A673 (cell line): ENCODE measurements at regions not wholly inside any gene's neighbourhood (a gene's known extent, or its start where the extent isn't known, plus 50 kb on each side); places are given as distances from the start of the nearest gene placed in this dataset.
"Not testable (repeated sequence)": the region's sequence is repeated elsewhere in the genome, so short reads cannot be mapped to it uniquely, and the experiment has no call there.

Experiments
- BruUV-seq: library from RNA; stranded (reverse); fragments of 400-500 nt; replicated peaks from 2 replicates; lab custom pipeline; 2021; lab: Mats Ljungman, UMichigan
- CTCF ChIA-PET: fragments of 300-600 bp; sonication (Branson Sonifier 250); formaldehyde crosslinking; loops from one replicate; lab custom pipeline; 2022; ENCODE audit warnings: antibody characterized with exemption; lab: Charles Lee
- POLR2A ChIA-PET: fragments of 300-600 bp; sonication (Branson Sonifier 250); formaldehyde crosslinking; loops from one replicate; lab custom pipeline; 2022; ENCODE audit warnings: antibody characterized with exemption; ENCODE audit not compliant: low non-redundant PET; lab: Charles Lee
- DNase-seq: peaks from one replicate; pipeline ENCODE4 v3.0.0-alpha.2; 2015; ENCODE audit warnings: low spot score
- H3K27ac ChIP-seq: fragments of 200-600 bp; sonication (generic); 2 replicates; pipeline ENCODE4 v1.5.1; 2016; ENCODE audit warnings: mixed run types, low read depth, mild to moderate bottlenecking, mixed read lengths, antibody characterized with exemption, low read length; ENCODE audit not compliant: poor library complexity, severe bottlenecking
- H3K27me3 ChIP-seq: fragments of 200-600 bp; sonication (generic); replicated peaks from 2 replicates; pipeline ENCODE4 v1.6.1; 2017; ENCODE audit warnings: mixed run types, low read depth, mild to moderate bottlenecking, mixed read lengths, antibody characterized with exemption, low read length; ENCODE audit not compliant: insufficient read depth, poor library complexity
- H3K36me3 ChIP-seq: fragments of 200-600 bp; sonication (generic); 2 replicates; pipeline ENCODE4 v1.6.1; 2016; ENCODE audit warnings: mixed run types, mild to moderate bottlenecking, mixed read lengths, antibody characterized with exemption, low read length; ENCODE audit not compliant: insufficient read depth, poor library complexity, severe bottlenecking
- H3K4me1 ChIP-seq: fragments of 200-600 bp; sonication (generic); 2 replicates; pipeline ENCODE4 v1.6.1; 2017; ENCODE audit warnings: mixed run types, mild to moderate bottlenecking, mixed read lengths, antibody characterized with exemption, low read length; ENCODE audit not compliant: insufficient read depth, poor library complexity, severe bottlenecking
- H3K4me3 ChIP-seq: fragments of 200-600 bp; sonication (generic); 2 replicates; pipeline ENCODE4 v1.5.1; 2016; ENCODE audit warnings: low read depth, mixed run types, mild to moderate bottlenecking, mixed read lengths, low read length; ENCODE audit not compliant: poor library complexity, severe bottlenecking
- H3K9me3 ChIP-seq: fragments of 200-600 bp; sonication (generic); 2 replicates; pipeline ENCODE4 v1.6.1; 2016; ENCODE audit warnings: mixed run types, low read depth, mild to moderate bottlenecking, mixed read lengths, antibody characterized with exemption, low read length; ENCODE audit not compliant: poor library complexity, severe bottlenecking
- CTCF ChIP-seq: fragments of 300-800, 200-600 bp; sonication (generic); conservative IDR thresholded peaks from 2 replicates; pipeline ENCODE4 v1.5.1; 2017; ENCODE audit warnings: low read depth, mild to moderate bottlenecking, antibody characterized with exemption, low read length, moderate library complexity, mixed read lengths
- EZH2 ChIP-seq: fragments of 200-600 bp; sonication (generic); IDR thresholded peaks from 2 replicates; pipeline ENCODE4 v1.6.1; 2017; ENCODE audit warnings: borderline replicate concordance, low read depth, mild to moderate bottlenecking, mixed read lengths, antibody characterized with exemption, low read length; ENCODE audit not compliant: poor library complexity, severe bottlenecking
- intact Hi-C: fragments of 100-400 bp; cut with micrococcal nuclease; formaldehyde crosslinking; loops from one replicate; pipeline ENCODE4 v1.10.0; 2022; ENCODE audit not compliant: unreplicated experiment

GRCh38 chr7:1301054-1301881 is 68.6 kb downstream of the UNCX start:
- ChIA-PET CTCF (no interaction called here), POLR2A (no interaction called here)
- no peak for DNase-seq
- H3K4me1 ChIP-seq, result peaks cover 17% of the 10 kb centered on the region
- intact Hi-C loops, result no loop called here
- no peak overlapping the region for H3K4me3 ChIP-seq
- BruUV-seq, result no TSS peak
- H3K36me3 ChIP-seq, result no peaks in the 10 kb centered on the region
- no peak for TF ChIP-seq EZH2
- no peak overlapping the region for H3K27ac ChIP-seq
- no peaks in the 10 kb centered on the region for H3K27me3 ChIP-seq
- H3K9me3 ChIP-seq, result no peaks in the 10 kb centered on the region

GRCh38 chr7:1301882-1302251 is 69.2 kb downstream of the UNCX start:
- no peaks in the 10 kb centered on the region for H3K36me3 ChIP-seq
- ChIA-PET POLR2A (no interaction called here), CTCF (no interaction called here)
- no peak overlapping the region for H3K27ac ChIP-seq
- H3K9me3 ChIP-seq, result no peaks in the 10 kb centered on the region
- intact Hi-C loops, result no loop called here
- no TSS peak for BruUV-seq
- peaks cover 12% of the 10 kb centered on the region for H3K4me1 ChIP-seq
- no peak for DNase-seq
- no peaks in the 10 kb centered on the region for H3K27me3 ChIP-seq
- H3K4me3 ChIP-seq, result no peak overlapping the region
- no peak for TF ChIP-seq EZH2

GRCh38 chr7:1302936-1303335 is 70.3 kb downstream of the UNCX start:
- intact Hi-C loops, result no loop called here

GRCh38 chr7:1304011-1304410 is 71.3 kb downstream of the UNCX start:
- H3K36me3 ChIP-seq, intact Hi-C loops, H3K27me3 ChIP-seq, BruUV-seq, H3K4me1 ChIP-seq, H3K4me3 ChIP-seq, CTCF ChIA-PET, POLR2A ChIA-PET, DNase-seq, H3K9me3 ChIP-seq, H3K27ac ChIP-seq: not testable (repeated sequence)

More at GRCh38 chr7:1302936-1303335, 70.3 kb downstream of the UNCX start:
- TF ChIP-seq EZH2, result no peak
- no peak for TF ChIP-seq CTCF
- ChIA-PET POLR2A (no interaction called here), CTCF (no interaction called here)
- Histone ChIP-seq H3K27ac (no peak overlapping the region), H3K27me3 (no peaks in the 10 kb centered on the region), H3K4me1 (peaks cover 3% of the 10 kb centered on the region), H3K4me3 (no peak overlapping the region), H3K36me3 (no peaks in the 10 kb centered on the region), H3K9me3 (no peaks in the 10 kb centered on the region)
- BruUV-seq, result no TSS peak
- no peak for DNase-seq
